ENCODE measurements at regions not wholly inside any gene's neighbourhood (a gene's known extent, or its start where the extent isn't known, plus 50 kb on each side); places are given as distances from the start of the nearest gene placed in this dataset.

DNA sequence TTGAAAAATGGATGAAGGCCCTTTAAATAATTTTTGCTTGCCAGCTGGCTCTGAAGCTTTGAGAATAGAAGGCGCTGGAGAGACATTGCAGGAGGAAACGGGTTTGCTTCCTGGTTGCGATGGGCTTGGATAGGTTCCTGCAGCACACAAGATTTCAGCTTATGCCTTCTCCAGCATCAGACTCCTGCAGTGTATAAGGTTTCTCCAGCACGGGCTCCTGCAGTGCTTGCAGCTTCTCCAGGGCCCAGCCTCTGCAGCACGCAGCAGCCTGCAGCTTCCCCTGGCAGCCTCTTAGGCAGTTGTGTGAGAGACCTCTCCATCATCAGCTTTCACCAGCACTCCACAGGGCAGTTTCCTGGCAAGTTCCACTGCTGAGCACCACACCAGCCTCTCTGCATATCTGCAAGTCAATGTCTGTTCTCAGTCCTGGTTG lies 78.7 kb upstream of the ZDHHC17 start:
- Mint-ChIP-seq H3K9me3 (no peaks in the 10 kb centered on the region), H3K36me3 (no peaks in the 10 kb centered on the region), H3K27me3 (peaks cover 0 to 8% (median 0%) of the 10 kb centered on the region in 5 donors), H3K4me3 (no peak overlapping the region), H3K27ac (no peak overlapping the region), H3K4me1 (peaks cover 0 to 9% (median 4%) of the 10 kb centered on the region in 7 donors)
- H3K4me1 ChIP-seq (ENCODE audit: control insufficient read depth in 2 of 2, insufficient read depth in 2 of 2, low read length in 2 of 2): no peaks in the 10 kb centered on the region
- H3K27ac ChIP-seq (ENCODE audit: low read depth, low read length): no peak overlapping the region
- H3K9me3 ChIP-seq (ENCODE audit: control insufficient read depth in 2 of 3, low read length in 3 of 3): no peaks in the 10 kb centered on the region
- no peak overlapping the region for H3K4me3 ChIP-seq (ENCODE audit: low read length)
- no peak for DNase-seq
- H3K36me3 ChIP-seq (ENCODE audit: control insufficient read depth in 2 of 3, insufficient read depth in 3 of 3, low read length in 3 of 3): no peaks in the 10 kb centered on the region
- peak; percentile 32 for ATAC-seq
- ChIA-PET POLR2A (no interaction called here), CTCF (no interaction called here)
- intact Hi-C loops (cut with micrococcal nuclease): loop anchor here in 1 of 2 donors (10.0 kb wide), 1 partner anchor 60 kb away; no protein-coding TSS in a partner anchor
- H3K27me3 ChIP-seq (ENCODE audit: control insufficient read depth in 2 of 2, insufficient read depth in 2 of 2, low read length in 2 of 2): no peaks in the 10 kb centered on the region

DNA sequence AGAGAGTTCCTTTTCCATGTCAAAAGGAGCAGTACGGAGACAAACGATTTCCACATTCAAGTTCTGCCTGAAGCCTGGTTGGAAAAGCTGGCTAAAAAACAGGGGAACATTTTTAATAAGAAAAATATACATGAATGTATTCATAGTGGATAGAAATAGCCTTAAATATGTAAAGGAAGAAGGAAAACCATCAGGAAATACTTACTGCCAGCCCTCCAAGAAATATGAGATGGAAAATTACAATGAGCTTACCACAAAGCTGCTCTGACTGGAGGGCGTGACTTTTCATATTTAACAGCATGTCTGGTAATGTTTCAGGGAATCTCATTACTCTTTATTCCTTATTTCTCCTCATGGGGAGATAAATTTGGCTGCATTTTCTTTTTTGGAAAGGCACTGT lies 75.9 kb upstream of the ZDHHC17 start:
- ChIA-PET CTCF (interaction anchor here (0.7 to 1.0 kb wide), 2 partner anchors 103 to 428 kb away, joined by 3 to 4 read pairs; no protein-coding TSS in a partner anchor), POLR2A (no interaction called here)
- Mint-ChIP-seq H3K4me1 (peaks cover 0 to 9% (median 4%) of the 10 kb centered on the region in 7 donors), H3K27ac (no peak overlapping the region), H3K4me3 (no peak overlapping the region), H3K9me3 (no peaks in the 10 kb centered on the region), H3K27me3 (peaks cover 0 to 8% (median 0%) of the 10 kb centered on the region in 5 donors), H3K36me3 (no peaks in the 10 kb centered on the region)
- no peaks in the 10 kb centered on the region for H3K36me3 ChIP-seq (ENCODE audit: control insufficient read depth in 2 of 3, insufficient read depth in 3 of 3, low read length in 3 of 3)
- ATAC-seq (no peak), DNase-seq (no peak)
- H3K4me1 ChIP-seq (ENCODE audit: control insufficient read depth in 2 of 2, insufficient read depth in 2 of 2, low read length in 2 of 2): no peaks in the 10 kb centered on the region
- intact Hi-C loops (cut with micrococcal nuclease): loop anchor here (1.0 to 10.0 kb wide), 2 partner anchors 63 to 103 kb away; no protein-coding TSS in a partner anchor
- H3K9me3 ChIP-seq (ENCODE audit: control insufficient read depth in 2 of 3, low read length in 3 of 3): no peaks in the 10 kb centered on the region
- no peaks in the 10 kb centered on the region for H3K27me3 ChIP-seq (ENCODE audit: control insufficient read depth in 2 of 2, insufficient read depth in 2 of 2, low read length in 2 of 2)
- no peak overlapping the region for H3K4me3 ChIP-seq (ENCODE audit: low read length)
- no peak overlapping the region for H3K27ac ChIP-seq (ENCODE audit: low read depth, low read length)

DNA sequence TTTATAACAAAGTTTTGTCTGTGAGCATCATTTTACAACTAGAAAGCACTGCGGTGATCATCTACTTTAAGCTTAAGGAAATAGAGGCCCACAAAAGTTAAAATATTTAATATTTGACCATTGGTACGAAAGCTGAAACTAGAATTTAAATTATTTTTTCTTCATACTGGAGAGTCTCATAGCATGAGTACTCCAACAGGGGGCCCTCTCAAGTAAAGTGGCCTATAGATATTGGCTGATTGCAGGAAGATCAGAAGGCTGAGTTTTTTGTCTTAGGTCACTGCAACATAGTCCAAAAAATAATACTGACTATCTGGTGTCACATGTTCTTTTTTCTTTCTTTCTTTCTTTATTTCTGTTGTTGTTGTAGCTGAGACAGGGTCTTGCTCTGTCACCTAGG lies 75.3 kb upstream of the ZDHHC17 start:
- Mint-ChIP-seq H3K36me3 (no peaks in the 10 kb centered on the region), H3K27me3 (peaks cover 0 to 8% (median 0%) of the 10 kb centered on the region in 5 donors), H3K4me3 (no peak overlapping the region), H3K27ac (no peak overlapping the region), H3K4me1 (peaks cover 0 to 9% (median 4%) of the 10 kb centered on the region in 7 donors), H3K9me3 (no peaks in the 10 kb centered on the region)
- H3K9me3 ChIP-seq (ENCODE audit: control insufficient read depth in 2 of 3, low read length in 3 of 3): no peaks in the 10 kb centered on the region
- ATAC-seq: peak; percentile 40
- no peaks in the 10 kb centered on the region for H3K36me3 ChIP-seq (ENCODE audit: control insufficient read depth in 2 of 3, insufficient read depth in 3 of 3, low read length in 3 of 3)
- no peaks in the 10 kb centered on the region for H3K4me1 ChIP-seq (ENCODE audit: control insufficient read depth in 2 of 2, insufficient read depth in 2 of 2, low read length in 2 of 2)
- no peaks in the 10 kb centered on the region for H3K27me3 ChIP-seq (ENCODE audit: control insufficient read depth in 2 of 2, insufficient read depth in 2 of 2, low read length in 2 of 2)
- intact Hi-C loops (cut with micrococcal nuclease): loop anchor here (1.0 to 10.0 kb wide), 2 partner anchors 64 to 103 kb away; no protein-coding TSS in a partner anchor
- ChIA-PET CTCF (interaction anchor here (0.7 to 1.0 kb wide), 3 partner anchors 102 to 1308 kb away, joined by 3 to 4 read pairs (median 3); no protein-coding TSS in a partner anchor), POLR2A (no interaction called here)
- DNase-seq: peak in 1 of 9 donors; percentile 15
- H3K27ac ChIP-seq (ENCODE audit: low read depth, low read length): no peak overlapping the region
- H3K4me3 ChIP-seq (ENCODE audit: low read length): no peak overlapping the region

DNA sequence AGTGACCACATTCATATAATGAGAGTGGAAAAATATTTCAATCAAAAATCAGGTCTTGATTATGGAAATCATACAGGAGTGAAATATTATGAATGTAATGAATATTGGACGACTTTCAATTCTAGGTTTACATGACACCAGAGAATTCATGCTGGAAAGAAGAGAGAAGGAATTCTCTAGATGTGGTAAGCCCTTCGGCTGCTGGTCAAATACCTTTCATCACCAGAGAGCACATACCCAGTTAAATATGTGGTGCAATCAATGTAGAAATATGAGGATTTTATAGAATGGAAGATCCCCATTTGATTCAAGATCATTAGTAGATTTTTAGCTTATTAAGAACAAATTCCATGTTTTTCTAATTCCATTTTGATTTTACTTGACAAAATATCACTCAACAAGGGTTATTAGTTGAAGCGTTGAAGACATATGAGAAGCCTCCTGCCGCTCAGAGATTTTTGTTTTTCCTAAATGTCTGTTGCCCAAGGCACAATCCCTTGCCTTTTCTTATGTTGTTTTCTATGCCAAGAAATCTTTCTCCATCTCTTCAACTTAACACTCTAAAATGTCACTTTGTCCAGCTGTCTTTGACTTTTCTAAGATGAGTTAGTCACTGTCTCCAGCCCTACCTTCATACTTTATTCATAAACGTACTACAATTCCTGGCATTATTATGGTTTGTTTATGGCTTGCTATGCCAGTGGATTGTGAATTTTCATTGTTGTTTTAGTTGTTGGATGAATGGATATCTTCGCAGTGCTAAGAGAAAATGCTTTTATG lies 72.8 kb upstream of the ZDHHC17 start:
- ATAC-seq: no peak
- no peaks in the 10 kb centered on the region for H3K36me3 Mint-ChIP-seq

DNA sequence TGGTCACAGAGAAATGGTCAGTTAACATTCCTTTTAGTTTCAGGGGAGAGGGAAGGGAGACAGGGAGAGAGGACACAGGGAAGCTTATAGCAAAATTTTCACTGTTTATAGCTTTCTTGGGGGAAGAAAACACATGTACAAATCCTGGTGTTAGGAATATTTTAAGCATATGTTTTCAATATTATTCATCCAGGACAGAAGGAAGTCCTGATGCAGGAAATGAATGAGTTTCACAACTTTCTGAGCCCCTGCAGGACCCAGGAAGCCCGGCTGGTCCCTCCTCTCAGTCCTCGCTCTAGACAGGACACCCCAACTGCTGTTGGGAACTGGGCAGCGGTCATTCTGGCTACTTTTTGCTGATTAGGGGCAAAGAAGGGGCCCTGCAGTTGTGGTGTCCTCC lies 71.1 kb upstream of the ZDHHC17 start:
- no peaks in the 10 kb centered on the region for H3K9me3 ChIP-seq (ENCODE audit: control insufficient read depth in 2 of 3, low read length in 3 of 3)
- Mint-ChIP-seq H3K27ac (no peak overlapping the region), H3K4me1 (no peaks in the 10 kb centered on the region), H3K9me3 (no peaks in the 10 kb centered on the region), H3K27me3 (no peaks in the 10 kb centered on the region), H3K36me3 (no peaks in the 10 kb centered on the region), H3K4me3 (no peak overlapping the region)
- no peak for DNase-seq
- H3K4me1 ChIP-seq (ENCODE audit: control insufficient read depth in 2 of 2, insufficient read depth in 2 of 2, low read length in 2 of 2): no peaks in the 10 kb centered on the region
- H3K36me3 ChIP-seq (ENCODE audit: control insufficient read depth in 2 of 3, insufficient read depth in 3 of 3, low read length in 3 of 3): no peaks in the 10 kb centered on the region
- no peak for ATAC-seq
- no peak overlapping the region for H3K27ac ChIP-seq (ENCODE audit: low read depth, low read length)
- intact Hi-C loops (cut with micrococcal nuclease): no loop called here
- H3K4me3 ChIP-seq (ENCODE audit: low read length): no peak overlapping the region
- ChIA-PET CTCF (no interaction called here), POLR2A (no interaction called here)
- H3K27me3 ChIP-seq (ENCODE audit: control insufficient read depth in 2 of 2, insufficient read depth in 2 of 2, low read length in 2 of 2): no peaks in the 10 kb centered on the region

More for the DNA sequence above, 72.8 kb upstream of the ZDHHC17 start:
- H3K4me1 Mint-ChIP-seq: no peaks in the 10 kb centered on the region
- no peaks in the 10 kb centered on the region for H3K9me3 ChIP-seq (ENCODE audit: control insufficient read depth in 2 of 3, low read length in 3 of 3)
- H3K27ac ChIP-seq (ENCODE audit: low read depth, low read length): no peak overlapping the region
- H3K27me3 Mint-ChIP-seq: peaks cover 0 to 5% (median 0%) of the 10 kb centered on the region in 5 donors
- intact Hi-C loops (cut with micrococcal nuclease): no loop called here
- ChIA-PET POLR2A (no interaction called here), CTCF (no interaction called here)
- H3K27me3 ChIP-seq (ENCODE audit: control insufficient read depth in 2 of 2, insufficient read depth in 2 of 2, low read length in 2 of 2): no peaks in the 10 kb centered on the region
- H3K36me3 ChIP-seq (ENCODE audit: control insufficient read depth in 2 of 3, insufficient read depth in 3 of 3, low read length in 3 of 3): no peaks in the 10 kb centered on the region
- H3K4me3 Mint-ChIP-seq: no peak overlapping the region
- DNase-seq: no peak
- no peaks in the 10 kb centered on the region for H3K9me3 Mint-ChIP-seq
- no peak overlapping the region for H3K27ac Mint-ChIP-seq
- H3K4me1 ChIP-seq (ENCODE audit: control insufficient read depth in 2 of 2, insufficient read depth in 2 of 2, low read length in 2 of 2): no peaks in the 10 kb centered on the region
- no peak overlapping the region for H3K4me3 ChIP-seq (ENCODE audit: low read length)

DNA sequence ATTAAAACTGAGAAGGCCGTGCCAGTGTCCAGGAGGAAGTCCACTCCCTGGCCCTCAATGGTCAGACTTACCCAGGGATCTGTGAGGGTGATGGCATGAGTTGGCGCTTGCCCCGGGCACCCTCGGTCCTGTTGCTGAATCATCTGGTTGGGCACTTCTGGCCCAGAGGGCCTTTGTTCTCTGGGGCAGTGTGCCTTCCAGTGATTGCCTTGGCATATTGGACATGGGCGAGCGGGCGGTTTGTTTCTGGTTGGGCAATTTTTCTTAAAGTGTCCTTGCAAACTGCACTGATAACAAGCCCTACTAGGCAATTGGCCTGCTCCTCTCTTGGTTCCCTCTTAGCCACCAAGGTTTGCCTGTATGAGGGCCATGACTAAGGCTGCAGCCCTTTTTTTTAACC lies 69.5 kb upstream of the ZDHHC17 start:
- H3K9me3 ChIP-seq (ENCODE audit: control insufficient read depth in 2 of 3, low read length in 3 of 3): no peaks in the 10 kb centered on the region
- H3K4me1 ChIP-seq (ENCODE audit: control insufficient read depth in 2 of 2, insufficient read depth in 2 of 2, low read length in 2 of 2): no peaks in the 10 kb centered on the region
- no peaks in the 10 kb centered on the region for H3K27me3 ChIP-seq (ENCODE audit: control insufficient read depth in 2 of 2, insufficient read depth in 2 of 2, low read length in 2 of 2)
- no peak overlapping the region for H3K4me3 Mint-ChIP-seq
- ChIA-PET POLR2A (no interaction called here), CTCF (no interaction called here)
- no peaks in the 10 kb centered on the region for H3K27me3 Mint-ChIP-seq
- no peak for ATAC-seq
- H3K4me1 Mint-ChIP-seq: no peaks in the 10 kb centered on the region
- no peak for DNase-seq
- H3K27ac ChIP-seq (ENCODE audit: low read depth, low read length): no peak overlapping the region
- H3K4me3 ChIP-seq (ENCODE audit: low read length): no peak overlapping the region
- no peaks in the 10 kb centered on the region for H3K36me3 ChIP-seq (ENCODE audit: control insufficient read depth in 2 of 3, insufficient read depth in 3 of 3, low read length in 3 of 3)
- intact Hi-C loops (cut with micrococcal nuclease): no loop called here
- H3K27ac Mint-ChIP-seq: no peak overlapping the region
- H3K36me3 Mint-ChIP-seq: no peaks in the 10 kb centered on the region
- H3K9me3 Mint-ChIP-seq: no peaks in the 10 kb centered on the region

DNA sequence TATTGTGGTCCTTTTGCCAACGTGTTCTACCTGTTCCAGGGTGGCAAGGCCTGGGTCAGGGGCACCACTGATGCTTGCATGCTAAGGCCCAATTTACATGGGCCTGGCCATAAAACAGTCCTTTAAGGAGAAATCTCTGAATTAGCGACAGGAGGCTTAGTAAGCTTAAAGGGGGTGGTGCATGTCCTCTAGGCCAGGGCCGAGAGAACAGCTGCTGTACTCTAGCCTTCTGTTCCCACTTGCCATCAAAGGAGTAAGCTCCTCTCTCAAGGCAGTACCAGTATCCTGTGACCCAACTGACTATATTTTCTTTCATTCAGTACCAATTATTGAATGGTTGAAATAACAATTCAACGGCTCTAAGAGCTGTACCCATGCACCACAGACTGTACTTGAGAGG lies 67.7 kb upstream of the ZDHHC17 start:
- no peaks in the 10 kb centered on the region for H3K36me3 Mint-ChIP-seq
- H3K9me3 ChIP-seq (ENCODE audit: control insufficient read depth in 2 of 3, low read length in 3 of 3): no peaks in the 10 kb centered on the region
- CTCF ChIA-PET: no interaction called here
- no peaks in the 10 kb centered on the region for H3K27me3 Mint-ChIP-seq
- no peak overlapping the region for H3K27ac Mint-ChIP-seq
- H3K4me1 Mint-ChIP-seq: no peaks in the 10 kb centered on the region
- no peak overlapping the region for H3K4me3 Mint-ChIP-seq
- POLR2A ChIA-PET: no interaction called here
- H3K27me3 ChIP-seq (ENCODE audit: control insufficient read depth in 2 of 2, insufficient read depth in 2 of 2, low read length in 2 of 2): no peaks in the 10 kb centered on the region
- no peaks in the 10 kb centered on the region for H3K4me1 ChIP-seq (ENCODE audit: control insufficient read depth in 2 of 2, insufficient read depth in 2 of 2, low read length in 2 of 2)
- H3K9me3 Mint-ChIP-seq: no peaks in the 10 kb centered on the region
- H3K27ac ChIP-seq (ENCODE audit: low read depth, low read length): no peak overlapping the region
- intact Hi-C loops (cut with micrococcal nuclease): no loop called here
- no peak for DNase-seq
- no peak overlapping the region for H3K4me3 ChIP-seq (ENCODE audit: low read length)
- ATAC-seq: no peak
- H3K36me3 ChIP-seq (ENCODE audit: control insufficient read depth in 2 of 3, insufficient read depth in 3 of 3, low read length in 3 of 3): no peaks in the 10 kb centered on the region
